GM12878 (cell line): ENCODE measurements at regions not wholly inside any gene's neighbourhood (a gene's known extent, or its start where the extent isn't known, plus 50 kb on each side); places are given as distances from the start of the nearest gene placed in this dataset.
"Not testable (repeated sequence)": the region's sequence is repeated elsewhere in the genome, so short reads cannot be mapped to it uniquely, and the experiment has no call there.

Experiments
- ATAC-seq: fragments of 200-7000 bp; cut with Tn5 transposase; 3 replicates; pipeline ENCODE4 v1.9.1; 2020; ENCODE audit warnings: mild to moderate bottlenecking, moderate library complexity
- BruUV-seq: library from RNA; stranded (reverse); fragments of 400-500 nt; replicated peaks from 2 replicates; lab custom pipeline; 2021; lab: Mats Ljungman, UMichigan
- CTCF ChIA-PET: fragments of 300-600 bp; sonication (Branson Sonifier 250); formaldehyde crosslinking; extraction: SDS; loops from one replicate; lab custom pipeline; 2021; ENCODE audit warnings: inconsistent platforms; lab: Yijun Ruan, JAX
- POLR2A ChIA-PET: fragments of 350-600 bp; formaldehyde crosslinking; extraction: SDS; loops from one replicate; lab custom pipeline; 2021; ENCODE audit warnings: inconsistent platforms; lab: Charles Lee
- RAD21 ChIA-PET: fragments of 300-600 bp; sonication (Branson Sonifier 250); formaldehyde crosslinking; loops from one replicate; lab custom pipeline; 2023; ENCODE audit warnings: antibody characterized with exemption; ENCODE audit not compliant: unreplicated experiment; lab: Charles Lee
- SMC1A ChIA-PET: fragments of 300-600 bp; sonication (Branson Sonifier 250); formaldehyde crosslinking; loops from one replicate; lab custom pipeline; 2023; ENCODE audit not compliant: unreplicated experiment, uncharacterized antibody; lab: Charles Lee
- DNase-seq: peaks from one replicate; pipeline ENCODE4 v3.0.0-alpha.2; 2011; ENCODE audit warnings: low read depth, low spot score
- FAIRE-seq: peaks from 3 replicates; lab custom pipeline; 2011; peaks lifted over from hg19 to GRCh38; lab: Jason Lieb, UNC
- H2AFZ ChIP-seq: 2 replicates; pipeline ENCODE4 v1.6.0; 2011; ENCODE audit warnings: low read depth, low read length, control low read depth; ENCODE audit not compliant: control insufficient read depth
- H3K27ac ChIP-seq: 2 replicates; pipeline ENCODE4 v1.5.1; 2011; ENCODE audit warnings: control low read depth; ENCODE audit not compliant: control insufficient read depth, insufficient read depth
- H3K27me3 ChIP-seq, 2 experiments: replicated peaks in 1 of 2; 2 replicates each; pipeline versions ENCODE4 v1.6.0 to v1.6.1; 2011; ENCODE audit warnings: low read length in 1 of 2; ENCODE audit not compliant: control insufficient read depth in 2 of 2, insufficient read depth in 2 of 2
- H3K36me3 ChIP-seq, 2 experiments: 2 replicates each; pipeline ENCODE4 v1.5.1; 2011; ENCODE audit warnings: low read length in 1 of 2; ENCODE audit not compliant: control insufficient read depth in 2 of 2, insufficient read depth in 2 of 2
- H3K4me1 ChIP-seq: 2 replicates; pipeline ENCODE4 v1.6.1; 2011; ENCODE audit warnings: mild to moderate bottlenecking, low read length, moderate library complexity, mixed read lengths; ENCODE audit not compliant: control insufficient read depth, insufficient read depth
- H3K4me2 ChIP-seq: 2 replicates; pipeline ENCODE4 v1.6.0; 2011; ENCODE audit warnings: control low read depth; ENCODE audit not compliant: control insufficient read depth, insufficient read depth
- H3K4me3 ChIP-seq: fragments of 200-600 bp; sonication (generic); 2 replicates; pipeline ENCODE4 v1.5.1; 2016
- H3K79me2 ChIP-seq: 2 replicates; pipeline ENCODE4 v1.6.0; 2011; ENCODE audit warnings: low read length; ENCODE audit not compliant: control insufficient read depth, insufficient read depth
- H3K9ac ChIP-seq: 2 replicates; pipeline ENCODE4 v1.8.0; 2011; ENCODE audit warnings: low read length, control low read depth, mixed read lengths; ENCODE audit not compliant: control insufficient read depth, insufficient read depth
- H3K9me3 ChIP-seq: replicated peaks from 3 replicates; pipeline ENCODE4 v1.5.1; 2011; ENCODE audit warnings: mild to moderate bottlenecking, low read length; ENCODE audit not compliant: control insufficient read depth, insufficient read depth
- H4K20me1 ChIP-seq: 2 replicates; pipeline ENCODE4 v1.6.0; 2011; ENCODE audit not compliant: control insufficient read depth, insufficient read depth
- NFYB ChIP-seq: IDR thresholded peaks from 2 replicates; pipeline ENCODE4 v1.6.1; 2011; ENCODE audit warnings: low read depth, mild to moderate bottlenecking, low read length, improper control_type of control experiment, moderate library complexity; ENCODE audit not compliant: insufficient read depth
- RELB ChIP-seq: fragments of 450-650 bp; IDR thresholded peaks from 2 replicates; pipeline ENCODE4 v1.6.1; 2017; ENCODE audit warnings: low read depth, mild to moderate bottlenecking, moderate library complexity
- WGBS: methylation state at CpG from one replicate; pipeline ENCODE4 v1.1.6; 2016; ENCODE audit warnings: low lambda C conversion rate; ENCODE audit not compliant: insufficient replicate concordance, insufficient coverage; ENCODE audit errors: missing lambda C conversion rate; 5-methylcytosine and 5-hydroxymethylcytosine counted together
- in situ Hi-C: fragments of 300-500 bp; cut with MboI; formaldehyde crosslinking; loops from 9 replicates; pipeline ENCODE4 v1.14.3; 2018; ENCODE audit warnings: mixed read lengths
- intact Hi-C: fragments of 100-400 bp; cut with micrococcal nuclease; formaldehyde crosslinking; loops from one replicate; pipeline ENCODE4 v1.14.2; 2022; ENCODE audit not compliant: unreplicated experiment

- no peak for TF ChIP-seq RELB
Observed at GRCh38 chr6:84588697-84589080, 175.7 kb downstream of the TBX18 start (continued).

GRCh38 chr6:84587994-84588696 is 176.3 kb downstream of the TBX18 start:
- 31% methylated on average over 13 of the region's 21 CpGs for WGBS
- RAD21 ChIA-PET, result interaction anchor here (1.5 to 2.0 kb wide), 2 partner anchors 42 to 166 kb away, joined by 6 read pairs; no protein-coding TSS in a partner anchor
- H3K9ac ChIP-seq, H3K4me2 ChIP-seq, intact Hi-C loops, H3K36me3 ChIP-seq, H3K79me2 ChIP-seq, H3K27me3 ChIP-seq, H4K20me1 ChIP-seq, H2AFZ ChIP-seq, DNase-seq, H3K27ac ChIP-seq, H3K9me3 ChIP-seq, BruUV-seq, FAIRE-seq, POLR2A ChIA-PET, H3K4me1 ChIP-seq, H3K4me3 ChIP-seq, in situ Hi-C loops: not testable (repeated sequence)
- CTCF ChIA-PET, result interaction anchor here (0.6 to 0.9 kb wide), 3 partner anchors 8 to 32 kb away, joined by 3 read pairs; no protein-coding TSS in a partner anchor
- peak; percentile 57 for TF ChIP-seq NFYB
- ATAC-seq, result peak; percentile 56
- SMC1A ChIA-PET, result interaction anchor here (1.1 to 2.4 kb wide), 5 partner anchors 9 to 90 kb away, joined by 3 to 8 read pairs (median 6); no protein-coding TSS in a partner anchor

- ChIA-PET SMC1A (interaction anchor here (1.1 to 2.4 kb wide), 3 partner anchors 8 to 91 kb away, joined by 3 to 8 read pairs (median 6); no protein-coding TSS in a partner anchor), RAD21 (interaction anchor here (1.5 kb wide), 1 partner anchor 41 kb away, joined by 6 read pairs; no protein-coding TSS in a partner anchor)
- BruUV-seq, H3K36me3 ChIP-seq, H3K79me2 ChIP-seq, in situ Hi-C loops, H3K27ac ChIP-seq, H3K27me3 ChIP-seq, DNase-seq, ATAC-seq, FAIRE-seq, H4K20me1 ChIP-seq, H3K4me2 ChIP-seq, H3K9me3 ChIP-seq, H2AFZ ChIP-seq, H3K9ac ChIP-seq, H3K4me3 ChIP-seq, H3K4me1 ChIP-seq, POLR2A ChIA-PET, CTCF ChIA-PET, intact Hi-C loops: not testable (repeated sequence)
- WGBS, result 61% methylated on average over 28 of the region's 28 CpGs
Observed at GRCh38 chr6:84587202-84587940, 177.0 kb downstream of the TBX18 start.
